ENCODE measurements at regions not wholly inside any gene's neighbourhood (a gene's known extent, or its start where the extent isn't known, plus 50 kb on each side); places are given as distances from the start of the nearest gene placed in this dataset.
"Not testable (repeated sequence)": the region's sequence is repeated elsewhere in the genome, so short reads cannot be mapped to it uniquely, and the experiment has no call there.

- no peak for DNase-seq
Observed at GRCh38 chr1:30164693-30165092, 558.7 kb downstream of the MATN1 start.

- DNase-seq: no peak
Observed at GRCh38 chr1:30162565-30162964, 560.8 kb downstream of the MATN1 start.

- no peak for DNase-seq
Observed at GRCh38 chr1:30161953-30162352, 561.4 kb downstream of the MATN1 start.

GRCh38 chr1:30160999-30161689 lies 562.2 kb downstream of the MATN1 start:
- DNase-seq: no peak

- DNase-seq: peak; percentile 2
Observed at GRCh38 chr1:30159015-30159414, 564.4 kb downstream of the MATN1 start.

GRCh38 chr1:30155698-30156097 lies 567.7 kb downstream of the MATN1 start:
- DNase-seq: not testable (repeated sequence)

GRCh38 chr1:30155253-30155652 lies 568.1 kb downstream of the MATN1 start:
- not testable (repeated sequence) for DNase-seq

- no peak for DNase-seq
Observed at GRCh38 chr1:30153743-30154449, 569.5 kb downstream of the MATN1 start.

GRCh38 chr1:30151826-30152225 lies 571.6 kb downstream of the MATN1 start:
- DNase-seq: no peak

- no peak for DNase-seq
Observed at GRCh38 chr1:30151119-30151518, 572.3 kb downstream of the MATN1 start.

GRCh38 chr1:30149226-30149625 lies 574.2 kb downstream of the MATN1 start:
- no peak for DNase-seq

- no peak for DNase-seq
Observed at GRCh38 chr1:30148676-30149075, 574.7 kb downstream of the MATN1 start.

- DNase-seq: no peak
Observed at GRCh38 chr1:30147188-30147587, 576.2 kb downstream of the MATN1 start.

GRCh38 chr1:30146448-30146847 lies 576.9 kb downstream of the MATN1 start:
- no peak for DNase-seq

- no peak for DNase-seq
Observed at GRCh38 chr1:30145723-30146303, 577.6 kb downstream of the MATN1 start.

- no peak for DNase-seq
Observed at GRCh38 chr1:30144831-30145230, 578.6 kb downstream of the MATN1 start.

GRCh38 chr1:30143517-30143916 lies 579.9 kb downstream of the MATN1 start:
- DNase-seq: no peak

- DNase-seq: no peak
Observed at GRCh38 chr1:30140566-30140965, 582.8 kb downstream of the MATN1 start.

GRCh38 chr1:30138891-30139290 lies 584.5 kb downstream of the MATN1 start:
- DNase-seq: no peak

GRCh38 chr1:30137001-30137400 lies 586.4 kb downstream of the MATN1 start:
- no peak for DNase-seq

- DNase-seq: no peak
Observed at GRCh38 chr1:30135698-30136097, 587.7 kb downstream of the MATN1 start.

GRCh38 chr1:30134466-30135217 lies 588.7 kb downstream of the MATN1 start:
- DNase-seq: no peak

- no peak for DNase-seq
Observed at GRCh38 chr1:30133414-30134055, 589.9 kb downstream of the MATN1 start.
